ENCODE measurements at regions not wholly inside any gene's neighbourhood (a gene's known extent, or its start where the extent isn't known, plus 50 kb on each side); places are given as distances from the start of the nearest gene placed in this dataset.

GRCh38 chr2:239589833-239590232 lies 189.0 kb upstream of the HDAC4 start:
- no peaks in the 10 kb centered on the region for H3K9me1 ChIP-seq (ENCODE audit: control insufficient read depth, extremely low read depth, insufficient read depth, low read length)
- DNase-seq (ENCODE audit: low read depth, low spot score) (no peak), FAIRE-seq (no peak)
- no peak overlapping the region for H3K27ac ChIP-seq (ENCODE audit: control insufficient read depth, insufficient read depth, low read length)
- no peak overlapping the region for H3K4me2 ChIP-seq (ENCODE audit: control insufficient read depth, extremely low read depth, insufficient read depth, low read depth, low read length)
- TF ChIP-seq EZH2 (IDR thresholded peaks at IDR 0.05; ENCODE audit: low read length) = no peak
- no peak for TF ChIP-seq CTCF (optimal IDR thresholded peaks at IDR 0.05 in 1 of 3, IDR thresholded peaks at IDR 0.05 in 1 of 3, conservative IDR thresholded peaks at IDR 0.05 in 1 of 3; ENCODE audit: extremely low read depth in 1 of 3, insufficient read depth in 2 of 3, low read length in 3 of 3)
- H3K9ac ChIP-seq (ENCODE audit: control insufficient read depth, extremely low read depth, insufficient read depth, low read length) = no peak overlapping the region
- no peak overlapping the region for H3K4me3 ChIP-seq (ENCODE audit: control insufficient read depth in 2 of 3, extremely low read depth in 1 of 3, insufficient read depth in 2 of 3, low read depth in 1 of 3, low read length in 3 of 3)
- no peak overlapping the region for H2AFZ ChIP-seq (ENCODE audit: control insufficient read depth, low read length)
- H3K79me2 ChIP-seq (ENCODE audit: control insufficient read depth, insufficient read depth, low read length) = no peaks in the 10 kb centered on the region
- H4K20me1 ChIP-seq (ENCODE audit: control insufficient read depth, extremely low read depth, insufficient read depth, low read length) = no peaks in the 10 kb centered on the region
- H3K36me3 ChIP-seq (ENCODE audit: control insufficient read depth in 2 of 2, extremely low read depth in 1 of 2, insufficient read depth in 2 of 2, low read length in 2 of 2) = no peaks in the 10 kb centered on the region
- H3K9me3 ChIP-seq (ENCODE audit: control insufficient read depth, low read depth, low read length) = peaks cover 10% of the 10 kb centered on the region
- H3K27me3 ChIP-seq (ENCODE audit: control insufficient read depth, extremely low read depth, insufficient read depth, low read length) = no peaks in the 10 kb centered on the region
- dilution Hi-C loops (cut with MboI; ENCODE audit: extremely low pct_ligation_motif_present, low sequenced_read_pairs) = no loop called here
- H3K4me1 ChIP-seq (ENCODE audit: control insufficient read depth, extremely low read depth, insufficient read depth, low read length) = no peaks in the 10 kb centered on the region

GRCh38 chr2:239589270-239589825 lies 188.5 kb upstream of the HDAC4 start:
- Histone ChIP-seq H4K20me1 (ENCODE audit: control insufficient read depth, extremely low read depth, insufficient read depth, low read length) (no peaks in the 10 kb centered on the region), H3K27ac (ENCODE audit: control insufficient read depth, insufficient read depth, low read length) (no peak overlapping the region), H3K36me3 (ENCODE audit: control insufficient read depth in 2 of 2, extremely low read depth in 1 of 2, insufficient read depth in 2 of 2, low read length in 2 of 2) (no peaks in the 10 kb centered on the region), H3K4me1 (ENCODE audit: control insufficient read depth, extremely low read depth, insufficient read depth, low read length) (no peaks in the 10 kb centered on the region), H3K4me3 (ENCODE audit: control insufficient read depth in 2 of 3, extremely low read depth in 1 of 3, insufficient read depth in 2 of 3, low read depth in 1 of 3, low read length in 3 of 3) (no peak overlapping the region), H2AFZ (ENCODE audit: control insufficient read depth, low read length) (no peak overlapping the region), H3K27me3 (ENCODE audit: control insufficient read depth, extremely low read depth, insufficient read depth, low read length) (no peaks in the 10 kb centered on the region), H3K9ac (ENCODE audit: control insufficient read depth, extremely low read depth, insufficient read depth, low read length) (no peak overlapping the region), H3K9me1 (ENCODE audit: control insufficient read depth, extremely low read depth, insufficient read depth, low read length) (no peaks in the 10 kb centered on the region), H3K4me2 (ENCODE audit: control insufficient read depth, extremely low read depth, insufficient read depth, low read depth, low read length) (no peak overlapping the region), H3K9me3 (ENCODE audit: control insufficient read depth, low read depth, low read length) (peaks cover 10% of the 10 kb centered on the region), H3K79me2 (ENCODE audit: control insufficient read depth, insufficient read depth, low read length) (no peaks in the 10 kb centered on the region)
- FAIRE-seq = no peak
- DNase-seq (ENCODE audit: low read depth, low spot score) = no peak
- dilution Hi-C loops (cut with MboI; ENCODE audit: extremely low pct_ligation_motif_present, low sequenced_read_pairs) = no loop called here
- TF ChIP-seq CTCF (optimal IDR thresholded peaks at IDR 0.05 in 1 of 3, IDR thresholded peaks at IDR 0.05 in 1 of 3, conservative IDR thresholded peaks at IDR 0.05 in 1 of 3; ENCODE audit: extremely low read depth in 1 of 3, insufficient read depth in 2 of 3, low read length in 3 of 3) = no peak
- TF ChIP-seq EZH2 (IDR thresholded peaks at IDR 0.05; ENCODE audit: low read length) = no peak

Data from keratinocyte (primary cell).